Ovary (tissue), 3 donors: ENCODE measurements at regions not wholly inside any gene's neighbourhood (a gene's known extent, or its start where the extent isn't known, plus 50 kb on each side); places are given as distances from the start of the nearest gene placed in this dataset.

ENCODE experiments used
- POLR2A ChIP-seq: fragments of 450-650 bp; IDR thresholded peaks from one replicate; pipeline ENCODE4 v1.6.1; 2017; ENCODE audit warnings: antibody characterized with exemption, mild to moderate bottlenecking, moderate library complexity
- TF ChIP-seq, protein P1 (sequence below), 3 donors: fragments of 450-650 bp in 2 of 3; fragments of 200-600 bp in 1 of 3; IDR thresholded peaks; one replicate each; pipeline versions ENCODE4 v1.5.1 to v1.8.0; 2016 to 2022; ENCODE audit warnings: antibody characterized with exemption in 3 of 3, mild to moderate bottlenecking in 1 of 3
- donor health status: DM: no; HTN: no; CAD: no.

DNA sequence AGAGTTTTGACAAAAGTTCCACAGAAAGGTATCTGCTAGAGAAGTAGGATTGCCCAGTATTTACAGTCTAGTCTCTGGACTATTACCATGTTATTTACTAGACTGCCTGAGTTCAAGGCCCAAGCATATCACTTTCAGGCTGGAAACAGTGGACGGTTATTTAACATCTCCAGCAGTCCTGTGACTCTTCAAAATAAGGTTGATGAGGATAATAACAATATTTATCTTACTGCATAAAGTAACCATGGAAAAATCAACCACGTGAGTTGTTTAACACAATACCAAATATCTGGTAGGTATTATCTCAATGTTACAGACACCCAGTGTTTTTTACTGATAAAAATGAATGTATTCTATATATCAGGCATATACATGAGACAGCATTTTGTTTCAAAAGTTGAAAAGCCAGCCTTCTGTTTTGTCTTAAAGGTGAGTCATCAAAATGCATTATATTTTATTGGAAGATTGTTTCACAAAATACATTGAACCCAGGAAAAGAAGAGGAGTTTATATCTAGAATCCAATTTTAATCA lies 535.8 kb downstream of the TBL1XR1 start:
- no peak for TF ChIP-seq POLR2A
- TF ChIP-seq, protein P1, sequence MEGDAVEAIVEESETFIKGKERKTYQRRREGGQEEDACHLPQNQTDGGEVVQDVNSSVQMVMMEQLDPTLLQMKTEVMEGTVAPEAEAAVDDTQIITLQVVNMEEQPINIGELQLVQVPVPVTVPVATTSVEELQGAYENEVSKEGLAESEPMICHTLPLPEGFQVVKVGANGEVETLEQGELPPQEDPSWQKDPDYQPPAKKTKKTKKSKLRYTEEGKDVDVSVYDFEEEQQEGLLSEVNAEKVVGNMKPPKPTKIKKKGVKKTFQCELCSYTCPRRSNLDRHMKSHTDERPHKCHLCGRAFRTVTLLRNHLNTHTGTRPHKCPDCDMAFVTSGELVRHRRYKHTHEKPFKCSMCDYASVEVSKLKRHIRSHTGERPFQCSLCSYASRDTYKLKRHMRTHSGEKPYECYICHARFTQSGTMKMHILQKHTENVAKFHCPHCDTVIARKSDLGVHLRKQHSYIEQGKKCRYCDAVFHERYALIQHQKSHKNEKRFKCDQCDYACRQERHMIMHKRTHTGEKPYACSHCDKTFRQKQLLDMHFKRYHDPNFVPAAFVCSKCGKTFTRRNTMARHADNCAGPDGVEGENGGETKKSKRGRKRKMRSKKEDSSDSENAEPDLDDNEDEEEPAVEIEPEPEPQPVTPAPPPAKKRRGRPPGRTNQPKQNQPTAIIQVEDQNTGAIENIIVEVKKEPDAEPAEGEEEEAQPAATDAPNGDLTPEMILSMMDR (IDR thresholded peaks at IDR 0.05), result no peak
